ENCODE measurements at regions not wholly inside any gene's neighbourhood (a gene's known extent, or its start where the extent isn't known, plus 50 kb on each side); places are given as distances from the start of the nearest gene placed in this dataset.

GRCh38 chr3:124283652-124284023 is 291.7 kb upstream of the ROPN1 start:
- no peak for TF ChIP-seq CTCF (IDR thresholded peaks at IDR 0.05; ENCODE audit: low read depth, low read length, missing control alignments)
- no peak overlapping the region for H3K4me3 ChIP-seq (replicated peaks; ENCODE audit: low read depth, low read length)
- DNase-seq (ENCODE audit: extremely low read depth, low read depth) = no peak

- no peak for TF ChIP-seq CTCF (IDR thresholded peaks at IDR 0.05; ENCODE audit: low read depth, low read length, missing control alignments)
- DNase-seq (ENCODE audit: extremely low read depth, low read depth) = no peak
- no peak overlapping the region for H3K4me3 ChIP-seq (replicated peaks; ENCODE audit: low read depth, low read length)
Measured at GRCh38 chr3:124288996-124289395, 297.1 kb upstream of the ROPN1 start.

GRCh38 chr3:124291008-124291407 is 299.1 kb upstream of the ROPN1 start:
- no peak for DNase-seq (ENCODE audit: extremely low read depth, low read depth)
- no peak for TF ChIP-seq CTCF (IDR thresholded peaks at IDR 0.05; ENCODE audit: low read depth, low read length, missing control alignments)

GRCh38 chr3:124292329-124292728 is 300.4 kb upstream of the ROPN1 start:
- no peak overlapping the region for H3K4me3 ChIP-seq (replicated peaks; ENCODE audit: low read depth, low read length)
- no peak for TF ChIP-seq CTCF (IDR thresholded peaks at IDR 0.05; ENCODE audit: low read depth, low read length, missing control alignments)
- DNase-seq (ENCODE audit: extremely low read depth, low read depth) = no peak

More at GRCh38 chr3:124291008-124291407, 299.1 kb upstream of the ROPN1 start:
- H3K4me3 ChIP-seq (replicated peaks; ENCODE audit: low read depth, low read length) = no peak overlapping the region

GRCh38 chr3:124293584-124293983 is 301.7 kb upstream of the ROPN1 start:
- DNase-seq (ENCODE audit: extremely low read depth, low read depth) = no peak
- no peak for TF ChIP-seq CTCF (IDR thresholded peaks at IDR 0.05; ENCODE audit: low read depth, low read length, missing control alignments)

GRCh38 chr3:124295362-124295761 is 303.4 kb upstream of the ROPN1 start:
- DNase-seq (ENCODE audit: extremely low read depth, low read depth) = no peak
- TF ChIP-seq CTCF (IDR thresholded peaks at IDR 0.05; ENCODE audit: low read depth, low read length, missing control alignments) = no peak
- H3K4me3 ChIP-seq (replicated peaks; ENCODE audit: low read depth, low read length) = no peak overlapping the region

More at GRCh38 chr3:124293584-124293983, 301.7 kb upstream of the ROPN1 start:
- H3K4me3 ChIP-seq (replicated peaks; ENCODE audit: low read depth, low read length) = no peak overlapping the region

GRCh38 chr3:124296406-124296805 is 304.5 kb upstream of the ROPN1 start:
- DNase-seq (ENCODE audit: extremely low read depth, low read depth) = no peak
- H3K4me3 ChIP-seq (replicated peaks; ENCODE audit: low read depth, low read length) = no peak overlapping the region
- no peak for TF ChIP-seq CTCF (IDR thresholded peaks at IDR 0.05; ENCODE audit: low read depth, low read length, missing control alignments)

Data from HFF-Myc (cell line).